GM18951 (cell line): ENCODE measurements at regions not wholly inside any gene's neighbourhood (a gene's known extent, or its start where the extent isn't known, plus 50 kb on each side); places are given as distances from the start of the nearest gene placed in this dataset.
"Not testable (repeated sequence)": the region's sequence is repeated elsewhere in the genome, so short reads cannot be mapped to it uniquely, and the experiment has no call there.

ENCODE experiments used
- POLR2A ChIP-seq: IDR thresholded peaks from 4 replicates; pipeline ENCODE4 v1.6.1; 2011; ENCODE audit warnings: mild to moderate bottlenecking; ENCODE audit not compliant: insufficient read length, insufficient read depth; ENCODE audit errors: extremely low read depth
- in situ Hi-C: fragments of 300-500 bp; cut with MboI; formaldehyde crosslinking; loops from one replicate; pipeline ENCODE4 v1.12.0; 2022; ENCODE audit warnings: low sequenced_read_pairs, mixed read lengths, inconsistent platforms; ENCODE audit not compliant: unreplicated experiment

DNA sequence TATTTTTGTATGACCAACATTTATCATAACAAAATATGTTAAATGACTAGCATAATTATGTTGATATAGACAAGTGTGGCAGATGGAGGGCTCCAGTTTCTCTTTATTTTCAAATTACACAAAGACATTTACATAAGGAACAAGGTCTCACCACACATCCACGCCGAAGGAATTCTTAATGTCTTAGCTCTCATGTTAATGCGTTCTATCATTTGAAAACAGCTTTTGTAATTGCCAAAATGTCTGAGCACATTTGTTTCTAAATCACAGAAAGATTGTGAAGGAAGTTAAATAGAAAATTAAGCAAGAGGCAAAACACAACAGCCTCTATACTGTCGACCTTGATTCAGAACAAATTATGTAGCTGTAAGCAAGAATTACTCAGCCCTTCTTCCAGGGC is 223.0 kb upstream of the NR5A2 start:
- in situ Hi-C loops = no loop called here
- TF ChIP-seq POLR2A = no peak

DNA sequence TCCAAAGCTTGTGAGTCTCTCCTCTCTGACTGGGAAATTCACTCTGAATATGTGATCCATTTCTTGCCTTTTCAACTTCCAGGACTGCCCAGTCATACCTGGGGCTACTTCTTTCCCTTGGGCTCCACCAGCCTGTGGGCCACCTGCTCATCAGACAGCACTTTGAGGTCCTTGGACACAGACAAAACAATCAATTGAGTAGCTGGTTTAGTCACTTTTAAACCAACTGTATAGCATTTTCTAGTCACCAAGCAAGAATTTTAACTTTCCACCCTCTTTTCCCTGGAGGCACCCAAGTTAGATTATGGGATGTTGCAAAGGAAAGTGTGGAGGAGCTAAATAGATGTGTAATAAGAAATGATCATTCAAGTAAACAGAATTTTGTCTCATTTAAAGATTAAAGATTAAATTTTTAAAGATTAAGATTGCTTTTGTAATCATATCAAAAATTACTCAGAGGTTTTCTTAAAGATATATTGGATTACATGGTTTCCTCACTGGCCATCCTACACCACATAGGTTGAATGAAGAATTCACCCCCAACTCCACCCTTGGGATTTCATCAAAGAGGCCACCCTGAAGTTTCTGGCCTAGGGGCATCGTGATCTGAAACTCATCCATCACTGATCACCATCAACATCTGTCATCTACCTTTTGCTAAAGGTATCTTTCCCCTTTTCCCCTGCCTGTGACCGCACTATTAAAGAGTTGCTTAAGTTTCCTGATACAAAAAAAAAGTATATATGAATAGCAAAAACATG is 219.2 kb upstream of the NR5A2 start:
- in situ Hi-C loops = no loop called here
- no peak for TF ChIP-seq POLR2A

DNA sequence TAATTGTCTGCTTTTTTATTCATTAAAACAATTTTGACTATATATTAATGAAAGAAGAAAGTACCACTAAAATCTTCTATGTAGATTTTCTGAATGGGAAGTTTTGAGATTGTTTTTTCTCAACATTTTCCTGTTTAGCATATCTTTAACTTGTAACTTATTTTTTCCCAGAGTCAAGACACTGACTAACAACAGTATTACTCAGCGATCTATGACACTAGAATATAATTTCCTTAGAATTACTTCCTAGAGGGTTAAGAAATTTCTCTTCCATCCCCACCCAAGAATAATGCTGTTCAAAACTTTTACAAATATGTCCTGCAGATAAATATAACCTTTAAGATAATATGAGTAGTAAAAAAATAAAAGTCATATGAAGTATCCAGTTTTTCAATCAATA is 218.2 kb upstream of the NR5A2 start:
- in situ Hi-C loops = no loop called here
- TF ChIP-seq POLR2A = no peak

DNA sequence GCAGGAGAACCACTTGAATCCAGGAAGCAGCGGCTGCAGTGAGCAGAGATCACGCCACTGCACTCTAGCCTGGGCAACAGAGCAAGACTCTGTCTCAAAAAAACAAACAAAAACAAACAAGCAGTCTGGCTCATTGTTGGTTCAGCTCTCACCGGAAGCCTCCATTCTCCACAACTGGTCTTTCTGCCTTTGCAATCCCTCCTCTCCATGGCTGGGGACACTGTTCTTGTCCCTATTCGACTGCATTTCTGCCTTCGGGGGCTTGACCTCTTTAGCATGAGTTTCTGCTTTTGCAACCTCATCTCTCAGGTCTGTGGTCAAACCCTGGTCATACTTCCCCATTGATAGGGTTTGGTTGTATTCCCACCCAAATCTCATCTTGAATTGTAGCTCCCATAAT is 216.3 kb upstream of the NR5A2 start:
- no peak for TF ChIP-seq POLR2A
- in situ Hi-C loops = no loop called here

DNA sequence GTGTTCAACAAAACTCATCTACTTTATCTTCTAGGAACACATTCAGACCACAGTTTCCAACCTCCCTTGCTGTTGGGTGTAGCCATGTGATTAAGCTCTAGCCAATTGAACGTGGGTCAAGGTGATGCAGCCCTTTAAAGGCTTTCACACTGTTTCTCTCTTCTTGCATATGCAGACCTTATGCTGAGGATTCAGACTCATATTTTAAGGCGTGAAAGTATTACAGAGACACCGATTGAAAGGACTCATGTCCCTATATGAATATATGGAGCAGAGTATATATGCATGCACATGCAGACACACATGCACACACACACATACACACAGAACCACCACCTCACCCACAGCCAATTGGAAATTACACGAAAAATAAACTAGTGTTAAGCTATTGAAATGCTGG is 214.3 kb upstream of the NR5A2 start:
- in situ Hi-C loops = no loop called here
- TF ChIP-seq POLR2A = no peak

DNA sequence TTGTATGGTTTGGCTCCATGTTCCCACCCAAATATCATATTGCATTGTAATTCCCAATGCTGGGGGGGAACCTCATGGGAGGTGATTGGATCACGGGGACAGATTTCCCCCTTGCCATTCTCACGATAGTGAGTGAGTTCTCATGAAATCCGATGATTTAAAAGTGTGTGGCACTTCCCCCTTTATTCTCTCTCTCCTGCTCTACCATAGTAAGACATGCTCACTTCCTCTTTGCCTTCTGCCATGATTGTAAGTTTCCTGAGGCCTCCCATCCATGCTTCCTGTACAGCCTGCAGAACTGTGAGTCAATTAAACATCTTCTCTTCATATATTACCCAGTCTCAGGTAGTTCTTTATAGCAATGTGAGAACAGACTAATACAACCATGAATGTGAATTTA is 211.6 kb upstream of the NR5A2 start:
- in situ Hi-C loops = no loop called here
- TF ChIP-seq POLR2A = no peak

DNA sequence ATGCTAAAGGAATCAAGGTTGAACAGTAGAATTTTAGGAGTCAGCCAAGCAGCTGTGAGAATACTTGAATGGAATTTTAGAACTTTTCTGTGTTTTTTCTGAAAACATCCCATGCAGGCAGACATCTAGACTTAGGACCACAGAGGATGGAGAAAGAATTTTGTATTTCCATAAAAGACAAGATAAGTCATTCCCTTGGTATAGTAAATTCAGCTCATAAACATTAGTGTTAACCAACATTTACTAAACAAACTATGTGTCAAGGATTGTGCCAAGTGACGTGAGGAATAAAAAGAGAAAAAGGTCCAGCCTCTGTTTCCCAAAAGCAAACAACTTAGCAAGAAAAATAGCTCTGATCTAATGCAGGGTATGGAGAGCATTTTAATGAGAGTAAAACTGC is 210.2 kb upstream of the NR5A2 start:
- TF ChIP-seq POLR2A = no peak

DNA sequence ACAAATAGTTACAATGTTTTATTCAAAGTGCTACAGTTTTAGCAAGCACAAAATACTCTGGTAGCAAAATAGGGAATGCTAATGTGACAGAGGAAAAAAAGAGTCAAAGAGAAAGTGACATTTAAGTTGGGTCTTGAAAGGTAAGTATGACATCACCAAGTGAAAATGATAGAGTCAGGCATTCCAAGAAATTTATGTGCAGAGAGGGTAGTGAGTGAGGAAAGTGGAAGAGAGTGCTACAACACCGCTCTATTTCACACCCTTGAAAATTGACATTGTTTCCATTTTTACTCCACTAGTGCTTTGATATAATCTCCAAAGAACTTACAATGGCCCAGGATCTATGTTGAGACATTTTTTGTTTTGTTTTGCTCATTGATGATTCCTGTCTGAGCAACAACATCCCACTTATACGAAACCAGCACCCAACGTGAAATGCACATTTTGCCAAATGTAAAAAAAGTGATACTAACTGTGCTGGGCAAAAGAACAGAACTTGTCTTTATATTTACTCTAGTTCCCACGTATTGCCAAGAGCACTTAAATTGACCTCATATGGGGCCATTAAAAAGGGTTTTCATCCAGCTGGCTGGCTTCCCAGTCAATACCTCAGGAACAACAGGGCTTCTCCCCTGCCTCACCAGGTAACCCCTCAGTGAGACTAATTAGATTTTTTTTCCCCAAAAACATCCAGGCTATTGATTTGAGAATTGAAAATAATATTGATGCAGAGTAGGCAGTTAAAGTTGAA is 206.3 kb upstream of the NR5A2 start:
- in situ Hi-C loops = no loop called here
- TF ChIP-seq POLR2A = no peak

More for the DNA sequence above, 210.2 kb upstream of the NR5A2 start:
- in situ Hi-C loops = no loop called here

DNA sequence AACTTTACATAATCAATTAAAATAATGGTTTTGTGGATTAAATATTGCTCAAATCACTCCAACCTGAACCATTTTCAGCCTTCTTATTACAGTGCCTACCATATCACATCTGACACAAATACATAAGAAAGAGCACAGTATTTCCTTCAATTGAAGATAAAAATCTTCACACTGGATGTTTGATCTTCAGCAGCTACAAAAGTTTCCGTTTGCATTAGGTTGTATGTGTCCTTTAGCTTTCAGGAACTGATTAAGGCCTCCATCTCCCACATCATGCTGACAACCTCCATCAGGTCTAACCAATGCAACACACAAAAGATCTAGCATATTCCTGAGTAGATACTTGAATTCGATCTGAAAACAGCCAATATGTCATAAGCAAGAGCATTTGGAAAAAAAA is 195.1 kb upstream of the NR5A2 start:
- no peak for TF ChIP-seq POLR2A
- in situ Hi-C loops = no loop called here

DNA sequence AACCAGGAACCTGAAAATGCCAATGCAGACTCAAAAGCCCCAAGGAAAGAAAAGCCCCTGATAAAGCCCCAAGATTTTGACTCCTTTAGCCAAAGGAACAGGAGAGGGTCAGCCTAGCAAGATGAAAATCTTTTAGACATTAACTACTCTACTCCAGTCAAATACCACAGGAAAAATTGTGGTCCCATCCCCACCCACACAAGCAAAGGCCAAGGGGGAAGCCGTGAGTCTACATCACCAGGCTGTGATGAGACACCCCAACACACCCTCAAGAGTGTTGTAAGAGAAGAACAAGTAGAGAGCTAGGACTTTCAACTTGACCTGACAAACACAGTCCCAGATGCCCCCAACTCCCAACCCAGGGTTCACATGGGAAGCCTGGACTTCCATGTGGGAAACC is 192.8 kb upstream of the NR5A2 start:
- in situ Hi-C loops = no loop called here
- TF ChIP-seq POLR2A = no peak

DNA sequence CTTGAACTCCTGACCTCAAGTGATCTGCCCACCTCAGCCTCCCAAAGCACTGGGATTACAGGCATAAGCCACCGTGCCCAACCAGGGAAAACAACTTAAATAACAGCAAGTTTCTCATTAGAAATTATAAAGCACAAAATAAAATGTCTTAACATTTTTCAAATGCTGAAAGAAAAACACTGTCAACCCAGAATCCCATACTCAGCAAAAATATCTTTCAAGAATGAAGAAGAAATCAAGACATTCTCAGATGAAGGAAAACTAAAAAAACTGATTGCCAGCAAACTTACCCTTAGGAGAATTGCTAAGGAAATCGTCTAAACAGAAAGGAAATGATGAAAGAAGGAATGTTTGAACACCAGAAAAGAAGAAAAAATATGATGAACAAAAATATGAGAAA is 191.1 kb upstream of the NR5A2 start:
- TF ChIP-seq POLR2A = no peak
- in situ Hi-C loops = no loop called here

DNA sequence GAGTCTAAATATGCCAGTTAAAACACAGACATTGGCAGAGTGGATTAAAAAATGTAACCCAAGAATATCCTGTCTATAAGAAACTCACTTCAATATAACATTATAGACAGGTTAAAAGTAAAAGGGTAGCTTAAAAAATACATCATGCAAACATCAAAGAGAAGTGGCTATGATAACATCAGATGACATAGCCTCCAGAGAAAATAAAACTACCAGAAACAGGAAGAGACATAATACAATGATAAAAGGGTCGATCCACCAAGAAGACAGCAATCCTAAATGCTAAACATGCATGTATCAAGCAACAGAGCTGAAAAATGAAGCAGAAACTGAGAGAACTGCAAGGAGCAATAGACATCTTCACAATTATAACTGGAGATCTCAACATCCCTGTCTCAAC is 190.2 kb upstream of the NR5A2 start:
- in situ Hi-C loops = no loop called here
- no peak for TF ChIP-seq POLR2A

DNA sequence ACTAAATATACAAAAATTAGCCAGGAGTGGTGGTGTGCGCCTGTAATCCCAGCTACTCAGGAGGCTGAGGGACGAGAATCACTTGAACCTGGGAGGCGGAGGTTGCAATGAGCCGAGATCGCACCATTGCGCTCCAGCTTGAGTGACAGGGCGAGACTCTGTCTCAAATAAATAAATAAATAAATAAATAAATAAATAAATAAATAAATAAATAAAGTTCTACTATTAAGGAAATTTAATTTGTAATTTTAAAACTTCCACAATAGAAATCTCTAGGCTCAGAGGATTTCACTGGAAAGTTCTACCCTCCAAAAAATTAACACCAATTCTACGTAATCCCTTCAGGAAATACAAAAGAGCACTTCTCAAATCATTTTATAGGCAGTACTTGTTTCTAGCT is 187.9 kb upstream of the NR5A2 start:
- in situ Hi-C loops = not testable (repeated sequence)

DNA sequence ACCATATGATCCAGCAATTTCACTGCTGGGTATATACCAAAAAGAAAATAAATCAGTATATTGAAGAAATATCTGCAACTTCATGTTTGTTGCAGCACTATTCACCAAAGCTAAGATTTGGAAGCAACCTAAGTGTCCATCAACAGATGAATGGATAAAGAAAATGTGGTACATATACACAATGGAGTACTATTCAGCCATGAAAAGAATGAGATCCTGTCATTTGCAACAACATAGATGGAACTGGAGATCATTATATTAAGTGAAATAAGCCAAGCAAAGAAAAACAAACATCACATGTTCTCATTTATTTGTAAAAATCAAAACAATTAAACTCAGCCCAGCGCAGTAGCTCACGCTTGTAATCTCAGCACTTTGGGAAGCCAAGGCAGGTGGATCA is 184.4 kb upstream of the NR5A2 start:
- in situ Hi-C loops = not testable (repeated sequence)
